SJCRH30 (cell line): ENCODE measurements at regions not wholly inside any gene's neighbourhood (a gene's known extent, or its start where the extent isn't known, plus 50 kb on each side); places are given as distances from the start of the nearest gene placed in this dataset.
"Not testable (repeated sequence)": the region's sequence is repeated elsewhere in the genome, so short reads cannot be mapped to it uniquely, and the experiment has no call there.

Source experiments
- DNase-seq, 2 experiments: peaks; one replicate each; pipeline ENCODE4 v3.0.0-alpha.2; 2015 to 2020
- H3K27ac ChIP-seq: fragments of 250-450 bp; sonication (Bioruptor Pico); 2 replicates; pipeline ENCODE4 v1.5.1; 2020; ENCODE audit warnings: mild to moderate bottlenecking, moderate library complexity
- H3K27me3 ChIP-seq: fragments of 250-450 bp; sonication (Bioruptor Pico); 2 replicates; pipeline ENCODE4 v1.5.1; 2020; ENCODE audit warnings: mild to moderate bottlenecking, moderate library complexity
- H3K36me3 ChIP-seq: fragments of 250-450 bp; sonication (Bioruptor Pico); 2 replicates; pipeline ENCODE4 v1.5.1; 2020; ENCODE audit warnings: mild to moderate bottlenecking, moderate library complexity
- H3K4me1 ChIP-seq: fragments of 250-450 bp; sonication (Bioruptor Pico); 2 replicates; pipeline ENCODE4 v1.5.1; 2020; ENCODE audit warnings: mild to moderate bottlenecking, moderate library complexity
- H3K4me3 ChIP-seq: fragments of 250-450 bp; sonication (Bioruptor Pico); 2 replicates; pipeline ENCODE4 v1.5.1; 2020; ENCODE audit warnings: mild to moderate bottlenecking, moderate library complexity
- H3K9me3 ChIP-seq: fragments of 250-450 bp; sonication (Bioruptor Pico); replicated peaks from 2 replicates; pipeline ENCODE4 v1.5.1; 2020; ENCODE audit warnings: mild to moderate bottlenecking, moderate library complexity

DNA sequence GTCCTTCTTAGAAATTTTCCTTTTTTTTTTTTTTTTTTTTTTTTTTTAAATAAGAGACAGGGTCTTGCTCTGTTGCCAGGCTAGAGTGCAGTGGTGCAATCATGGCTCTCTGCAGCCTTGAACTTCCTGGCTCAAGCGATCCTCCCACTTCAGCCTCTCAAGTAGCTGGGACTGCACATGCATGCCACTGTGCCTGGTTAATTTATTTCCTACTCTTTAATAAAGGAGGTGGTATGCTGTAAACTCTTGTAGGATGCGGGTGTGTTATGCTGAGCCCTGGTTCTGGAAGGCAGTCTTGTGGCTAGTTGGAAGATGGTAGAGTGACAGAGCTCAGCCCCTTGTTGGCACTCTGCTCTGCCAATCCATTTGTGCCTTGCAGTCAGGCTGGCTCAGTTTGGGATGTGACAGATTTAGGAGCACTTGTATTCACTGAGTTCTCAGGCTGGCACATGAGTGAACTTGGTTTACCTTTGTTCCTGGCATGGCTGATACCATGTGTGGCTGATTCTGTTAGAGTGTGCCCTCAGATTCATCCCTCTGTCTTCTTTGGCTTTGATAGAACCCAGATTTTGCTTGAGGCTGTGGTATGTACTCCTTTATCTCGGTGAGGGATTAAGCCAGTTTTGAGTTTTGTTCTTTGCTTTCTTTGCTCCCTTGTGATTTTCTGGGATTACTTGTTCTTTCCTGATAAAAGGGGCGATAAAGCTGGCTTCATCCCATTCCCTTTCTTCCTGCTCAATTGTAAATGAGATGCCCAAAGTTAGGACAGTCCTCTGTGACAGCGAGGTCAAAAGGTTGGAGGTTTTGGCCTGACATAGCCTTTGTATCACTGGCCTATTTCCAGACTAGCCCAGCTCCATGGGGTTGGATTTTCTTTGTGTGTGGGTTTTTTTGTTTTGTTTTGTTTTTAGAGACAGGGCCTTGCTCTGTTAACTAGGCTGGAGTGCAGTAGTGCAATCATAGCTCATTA, 91.2 kb upstream of the CRYM start:
- H3K36me3 ChIP-seq, H3K27me3 ChIP-seq, H3K27ac ChIP-seq, DNase-seq, H3K4me1 ChIP-seq, H3K9me3 ChIP-seq, H3K4me3 ChIP-seq: not testable (repeated sequence)

DNA sequence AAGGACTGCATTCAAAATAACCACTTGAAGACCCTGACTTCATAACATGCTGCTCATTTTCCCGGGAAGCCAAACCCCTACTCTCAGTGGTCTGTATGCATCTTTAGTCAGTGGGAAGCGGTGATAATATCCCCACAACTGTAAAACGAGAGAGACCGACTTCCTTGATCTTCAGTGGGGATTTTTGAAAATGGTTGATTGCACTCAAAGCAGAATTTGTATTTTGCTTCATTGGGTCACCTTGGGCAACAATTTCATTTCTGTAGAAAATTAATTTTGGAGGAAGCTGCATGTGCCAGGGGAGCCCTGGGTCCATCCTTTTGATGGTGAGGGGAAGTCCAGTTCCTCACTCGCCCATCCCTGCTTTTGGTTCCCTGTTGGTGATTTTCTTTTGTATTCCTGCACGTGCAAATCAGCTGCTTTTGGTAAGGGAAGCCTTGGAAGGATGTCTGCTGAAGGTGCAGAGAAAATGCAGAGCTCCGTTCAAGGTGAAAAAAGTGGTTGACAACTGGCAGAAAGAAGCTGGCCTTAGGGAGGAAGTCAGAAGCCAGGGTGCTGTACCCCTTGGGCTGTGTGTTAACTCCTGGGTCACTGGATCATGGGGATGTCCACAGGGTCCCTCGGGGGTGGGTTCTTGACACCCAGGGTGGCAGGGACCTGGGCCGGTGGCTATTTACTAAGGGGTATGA, 89.8 kb upstream of the CRYM start:
- DNase-seq, H3K27me3 ChIP-seq, H3K4me1 ChIP-seq, H3K27ac ChIP-seq, H3K36me3 ChIP-seq, H3K4me3 ChIP-seq, H3K9me3 ChIP-seq: not testable (repeated sequence)

DNA sequence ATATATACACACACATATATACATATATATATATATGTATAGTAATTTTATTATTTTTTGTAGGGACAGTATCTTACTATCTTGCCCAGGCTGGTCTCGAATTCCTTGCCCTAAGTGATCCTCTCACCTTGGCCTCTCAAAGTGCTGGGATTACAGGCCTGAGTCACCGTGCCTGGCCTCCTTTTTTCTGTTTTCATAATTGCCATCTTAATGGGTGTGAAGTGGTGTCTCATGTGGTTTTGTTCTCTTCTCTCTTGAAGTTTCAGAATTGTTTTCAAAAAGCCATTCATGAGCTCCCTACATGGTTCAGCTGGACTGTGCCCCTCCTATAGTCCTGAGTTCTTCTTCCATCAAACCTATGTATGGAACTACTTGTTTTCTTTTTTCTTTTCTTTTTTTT, 88.9 kb upstream of the CRYM start:
- not testable (repeated sequence) for H3K36me3 ChIP-seq, H3K9me3 ChIP-seq

DNA sequence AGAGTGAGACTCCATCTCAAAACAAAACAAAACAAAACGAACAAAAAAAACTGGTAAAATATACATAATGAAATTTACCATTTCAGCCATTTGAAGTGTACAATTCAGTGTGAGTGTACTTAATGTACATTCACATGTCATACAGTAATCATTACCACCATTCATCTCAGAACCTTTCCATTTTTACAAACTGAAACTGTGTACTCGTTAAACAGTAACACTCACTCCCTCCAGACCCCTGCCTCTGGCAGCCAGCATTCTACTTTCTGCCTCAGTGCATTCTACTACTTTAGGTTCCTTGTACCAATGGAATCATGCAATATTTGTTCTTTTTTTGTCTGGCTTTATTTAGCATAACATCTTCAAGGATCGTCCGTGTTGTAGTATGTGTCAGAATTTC, 87.5 kb upstream of the CRYM start:
- not testable (repeated sequence) for H3K27ac ChIP-seq, DNase-seq, H3K4me1 ChIP-seq, H3K9me3 ChIP-seq, H3K27me3 ChIP-seq, H3K4me3 ChIP-seq, H3K36me3 ChIP-seq

More for the DNA sequence above, 88.9 kb upstream of the CRYM start:
- DNase-seq, H3K4me3 ChIP-seq, H3K27me3 ChIP-seq, H3K4me1 ChIP-seq, H3K27ac ChIP-seq: not testable (repeated sequence)

DNA sequence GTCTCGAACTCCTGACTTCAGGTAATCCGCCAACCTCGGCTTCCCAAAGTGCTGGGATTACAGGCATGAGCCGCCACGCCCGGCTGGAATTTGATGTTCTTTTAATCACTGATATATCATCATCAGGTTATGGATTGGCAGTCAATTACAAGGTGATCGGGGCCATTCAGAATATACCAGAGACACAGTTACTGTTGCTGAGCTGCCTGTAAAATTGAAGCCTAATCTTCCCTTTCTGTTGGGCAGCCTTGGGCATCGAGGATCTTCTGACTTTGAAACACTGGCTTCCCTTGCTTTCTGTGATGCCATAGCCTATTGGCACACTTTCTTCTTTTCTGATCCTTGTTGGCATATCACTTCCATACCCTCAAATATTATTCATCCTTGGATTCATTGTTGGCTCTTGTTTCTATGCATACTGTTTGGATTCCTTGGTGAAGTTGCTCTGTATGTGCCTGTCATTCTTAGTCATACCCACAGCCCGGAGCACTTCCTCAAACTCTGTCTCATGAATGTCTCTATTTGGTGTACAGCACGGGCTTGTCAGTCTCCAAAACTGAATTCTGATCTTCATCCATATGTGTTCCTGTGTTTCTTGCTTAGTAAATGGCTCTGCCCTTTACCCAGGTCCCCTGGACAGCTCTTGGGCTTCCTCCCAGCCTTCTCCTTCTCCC, 85.6 kb upstream of the CRYM start:
- not testable (repeated sequence) for H3K27me3 ChIP-seq, H3K36me3 ChIP-seq, H3K4me3 ChIP-seq, DNase-seq, H3K9me3 ChIP-seq, H3K4me1 ChIP-seq, H3K27ac ChIP-seq

DNA sequence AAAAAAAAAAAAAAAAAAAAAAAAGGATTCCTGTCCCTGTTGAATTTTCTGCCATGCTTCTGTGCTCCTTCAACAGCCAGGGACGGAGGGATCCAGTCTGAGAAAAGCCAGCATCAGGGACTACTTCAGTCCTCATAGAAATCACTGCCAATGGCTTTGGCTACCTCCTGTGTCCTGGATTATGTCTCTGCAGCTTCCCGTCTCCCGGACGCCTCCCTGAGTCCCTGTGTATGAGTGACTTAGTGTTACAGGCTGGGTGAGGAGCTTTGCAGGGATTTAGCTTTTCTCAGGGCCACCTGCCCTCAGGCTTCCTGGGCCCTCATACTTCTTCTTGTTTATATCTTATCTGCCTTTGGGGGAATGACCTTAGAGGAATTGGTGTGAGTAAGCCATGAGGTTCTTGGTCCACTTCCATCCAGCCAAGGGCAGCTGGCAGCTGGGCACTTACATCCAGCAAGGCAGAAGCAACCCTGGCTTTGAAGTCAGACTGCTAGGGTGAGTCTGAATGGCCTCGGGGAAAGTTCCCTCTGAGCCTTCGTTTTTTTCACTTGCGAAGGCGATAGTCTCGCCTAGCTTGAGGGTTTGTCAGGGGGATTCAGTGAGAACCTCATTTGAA, 83.6 kb upstream of the CRYM start:
- peak overlapping the region; percentile 13; the same call in 1 of the 2 replicates for H3K27ac ChIP-seq
- H3K4me1 ChIP-seq, H3K4me3 ChIP-seq, H3K36me3 ChIP-seq, H3K27me3 ChIP-seq, H3K9me3 ChIP-seq: not testable (repeated sequence)
- DNase-seq, result peak; percentile 75 to 82

DNA sequence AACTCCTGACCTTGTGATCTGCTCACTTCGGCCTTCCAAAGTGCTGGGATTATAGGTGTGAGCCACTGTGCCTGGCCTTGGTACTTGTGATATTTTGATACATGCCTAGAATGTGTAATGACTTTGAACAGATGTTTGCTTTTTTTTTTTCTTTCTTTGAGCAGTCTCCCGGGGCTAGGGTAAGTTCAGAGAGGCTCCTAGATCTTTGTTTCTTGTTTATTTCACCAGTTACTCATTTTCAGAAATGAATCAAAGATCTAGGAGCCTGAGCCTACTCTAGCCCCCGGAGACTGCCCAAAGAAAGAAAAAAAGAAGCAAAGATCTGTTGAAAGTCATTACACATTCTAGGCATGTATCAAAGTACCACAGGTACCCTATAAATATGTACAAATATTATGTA, 83.0 kb upstream of the CRYM start:
- not testable (repeated sequence) for H3K4me3 ChIP-seq, H3K4me1 ChIP-seq, H3K36me3 ChIP-seq, H3K9me3 ChIP-seq, H3K27me3 ChIP-seq
- H3K27ac ChIP-seq, result peak overlapping the region; percentile 13; the same call in 1 of the 2 replicates
- peak in 1 of 2 experiments; percentile 15 for DNase-seq

DNA sequence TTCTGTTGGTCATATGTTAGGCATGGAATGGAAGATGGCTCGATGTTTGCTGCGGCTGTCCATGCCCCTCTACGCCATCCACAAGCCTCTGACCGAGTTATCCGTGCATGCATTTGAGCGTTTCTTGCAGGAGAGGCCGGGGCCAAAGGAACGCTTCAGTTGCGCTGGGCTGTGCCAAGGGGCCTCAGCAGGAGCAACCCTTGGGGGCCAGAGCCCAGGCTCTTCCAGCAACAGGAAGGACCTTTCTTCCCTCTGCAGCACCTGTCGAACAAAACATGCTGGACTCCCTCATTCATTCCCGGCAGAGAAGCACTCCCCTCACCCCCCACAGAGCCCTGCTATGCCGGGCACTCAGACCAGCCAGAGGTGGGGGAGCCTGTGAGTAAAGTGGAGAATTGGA, 81.4 kb upstream of the CRYM start:
- peak in 1 of 2 experiments; percentile 6 for DNase-seq
- not testable (repeated sequence) for H3K4me3 ChIP-seq, H3K27ac ChIP-seq, H3K36me3 ChIP-seq, H3K9me3 ChIP-seq, H3K27me3 ChIP-seq, H3K4me1 ChIP-seq

DNA sequence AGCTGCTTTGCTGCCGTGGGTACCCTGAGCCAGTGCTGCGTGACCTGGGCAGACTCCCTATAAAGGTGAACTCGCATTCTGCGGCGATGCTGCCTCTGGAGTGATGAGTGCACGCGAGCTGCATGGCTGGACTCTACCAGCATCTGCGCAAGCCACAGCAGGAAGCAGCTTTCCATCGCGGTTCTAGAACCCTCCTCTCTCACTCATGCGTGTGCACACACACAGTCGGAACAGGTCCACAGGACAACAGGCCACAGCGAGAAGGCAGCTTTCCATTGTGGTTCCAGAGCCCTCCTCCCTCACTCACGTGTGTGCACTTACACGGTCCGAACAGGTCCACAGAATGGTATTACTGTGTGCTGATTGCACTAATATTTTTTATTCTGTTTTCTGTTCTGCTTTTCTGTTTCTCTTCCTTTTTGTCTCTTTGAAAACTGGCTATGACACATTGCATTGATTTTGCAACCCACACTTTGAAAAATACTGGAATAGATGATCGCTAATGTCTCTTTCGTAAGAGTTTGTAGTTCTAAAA, 80.2 kb upstream of the CRYM start:
- H3K27ac ChIP-seq, H3K27me3 ChIP-seq, H3K36me3 ChIP-seq, DNase-seq, H3K4me3 ChIP-seq, H3K9me3 ChIP-seq, H3K4me1 ChIP-seq: not testable (repeated sequence)

DNA sequence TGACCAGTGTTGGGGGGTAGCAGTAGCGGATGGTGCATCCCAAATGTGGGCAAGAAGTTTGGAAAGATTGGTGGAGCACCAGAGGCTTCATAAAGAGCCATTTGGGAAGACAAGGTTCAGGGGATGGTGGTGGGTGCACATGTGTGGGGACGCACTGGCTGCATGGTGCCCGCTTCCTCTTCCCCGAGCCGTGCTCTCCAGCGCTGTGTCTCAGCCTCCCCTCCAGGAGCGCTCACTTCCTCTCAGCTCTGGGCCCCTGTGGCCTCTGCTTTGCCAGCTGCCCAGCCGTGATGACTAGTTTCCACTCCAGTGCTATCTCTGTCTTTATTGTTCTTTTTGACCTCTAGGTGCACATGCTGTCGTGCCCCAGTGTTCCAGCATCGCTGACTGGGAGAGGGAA, 78.2 kb upstream of the CRYM start:
- DNase-seq, H3K27me3 ChIP-seq, H3K4me1 ChIP-seq, H3K27ac ChIP-seq, H3K9me3 ChIP-seq, H3K4me3 ChIP-seq, H3K36me3 ChIP-seq: not testable (repeated sequence)

DNA sequence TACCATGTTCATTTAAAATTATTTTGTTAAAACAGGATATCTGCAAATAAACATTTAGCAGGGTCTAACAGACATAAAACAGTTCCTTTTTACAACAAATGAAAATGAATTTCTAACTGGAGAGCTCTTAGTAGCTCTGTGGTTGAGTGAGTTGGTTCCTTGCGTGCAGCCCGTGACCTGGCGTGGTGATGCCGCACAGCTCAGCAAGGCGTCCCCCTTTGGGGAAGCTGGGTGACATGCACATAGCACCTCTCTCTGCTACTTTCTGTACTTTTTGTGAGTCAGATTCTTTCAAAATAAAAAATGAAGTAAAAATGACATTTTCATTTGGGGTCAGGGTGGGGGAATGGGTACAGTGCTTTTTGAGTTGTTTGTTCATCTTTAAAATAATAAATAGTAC, 73.3 kb upstream of the CRYM start:
- not testable (repeated sequence) for DNase-seq, H3K9me3 ChIP-seq, H3K4me1 ChIP-seq, H3K4me3 ChIP-seq, H3K27me3 ChIP-seq, H3K27ac ChIP-seq, H3K36me3 ChIP-seq

DNA sequence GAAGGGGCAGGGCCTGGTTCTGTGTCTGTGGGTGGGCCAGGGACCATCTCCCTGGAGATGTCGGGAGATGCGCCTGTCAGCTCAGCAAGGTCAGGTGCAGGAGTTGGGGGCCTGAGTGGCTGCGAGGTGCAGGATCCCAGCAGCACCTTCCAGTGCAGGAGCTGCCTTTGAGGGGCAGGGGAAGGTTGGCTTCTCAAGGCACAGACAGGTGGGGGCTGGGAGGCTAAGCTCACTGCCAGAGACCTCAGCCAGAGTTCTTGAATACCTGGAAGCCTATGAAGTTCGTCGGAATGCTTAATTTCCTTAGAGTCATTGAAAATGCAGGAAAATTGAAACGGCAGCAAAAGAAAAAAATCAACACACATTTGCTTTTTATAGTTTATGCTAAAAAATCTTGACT, 72.8 kb upstream of the CRYM start:
- not testable (repeated sequence) for DNase-seq, H3K4me3 ChIP-seq, H3K36me3 ChIP-seq, H3K27me3 ChIP-seq, H3K9me3 ChIP-seq, H3K4me1 ChIP-seq, H3K27ac ChIP-seq

DNA sequence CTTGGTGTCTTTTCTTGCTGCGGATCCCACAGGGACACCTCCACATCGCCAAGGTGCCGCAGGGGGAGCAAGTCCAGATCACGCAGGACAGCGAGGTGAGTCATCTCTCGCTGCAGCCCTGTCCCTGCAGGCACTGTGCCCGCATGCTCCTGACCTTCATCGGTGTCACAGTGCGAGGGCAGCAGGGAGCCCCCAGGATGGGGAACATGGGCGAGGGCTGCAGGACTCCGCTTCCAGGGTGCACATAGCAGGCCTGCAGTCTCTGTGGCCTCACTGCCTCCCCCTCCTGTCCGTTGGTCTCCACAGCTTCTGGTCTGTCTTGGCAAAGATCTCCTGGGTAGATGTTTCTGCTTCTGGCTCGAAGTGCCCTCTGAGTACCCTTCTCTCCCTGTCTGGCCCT, 71.2 kb upstream of the CRYM start:
- H3K9me3 ChIP-seq, H3K36me3 ChIP-seq, H3K27ac ChIP-seq, H3K4me3 ChIP-seq, H3K27me3 ChIP-seq, H3K4me1 ChIP-seq, DNase-seq: not testable (repeated sequence)

DNA sequence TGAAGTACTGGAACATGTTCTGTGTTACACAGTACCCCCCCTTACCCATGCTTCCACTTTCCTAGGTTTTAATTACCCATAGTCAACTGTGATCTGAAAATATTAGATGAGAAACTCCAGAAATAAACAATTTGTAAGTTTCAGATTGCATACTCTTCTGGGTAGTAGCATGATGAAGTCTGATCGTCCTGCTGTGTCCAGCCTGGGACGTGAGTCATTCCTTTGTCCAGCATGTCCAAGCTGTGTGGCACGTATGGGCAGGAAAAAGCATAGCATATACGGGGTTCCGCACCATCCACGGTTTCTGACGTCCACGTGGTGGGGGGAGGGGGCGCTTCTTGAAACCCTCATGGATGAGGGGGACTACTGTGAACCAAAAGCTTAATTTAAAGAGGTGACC, 70.7 kb upstream of the CRYM start:
- not testable (repeated sequence) for DNase-seq

DNA sequence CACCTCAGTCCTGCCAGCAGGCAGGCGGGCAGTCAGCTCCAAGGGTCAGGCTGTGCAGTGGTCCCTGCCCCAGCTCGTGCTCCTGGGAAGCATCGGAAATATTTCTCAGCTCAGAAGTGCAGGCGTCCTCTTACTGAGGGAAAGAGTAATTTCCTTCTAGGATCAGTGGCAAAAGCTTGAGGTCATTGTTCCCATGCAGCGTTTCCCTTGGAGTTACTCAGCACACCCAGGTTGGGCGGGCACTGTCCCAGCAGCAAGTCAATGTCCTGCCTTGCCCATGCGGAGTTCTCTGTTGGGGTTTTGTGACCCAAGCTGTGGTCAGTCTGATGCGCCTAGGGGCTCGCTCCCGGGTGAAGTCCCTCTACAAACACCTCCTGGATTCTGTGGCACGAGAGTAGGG, 69.4 kb upstream of the CRYM start:
- not testable (repeated sequence) for H3K27ac ChIP-seq, H3K36me3 ChIP-seq, H3K27me3 ChIP-seq, DNase-seq, H3K9me3 ChIP-seq, H3K4me3 ChIP-seq, H3K4me1 ChIP-seq

More for the DNA sequence above, 70.7 kb upstream of the CRYM start:
- not testable (repeated sequence) for H3K4me3 ChIP-seq, H3K36me3 ChIP-seq, H3K9me3 ChIP-seq, H3K27ac ChIP-seq, H3K27me3 ChIP-seq, H3K4me1 ChIP-seq
